Activated T-helper 1 cell treated with anti-CD3 and anti-CD28 coated beads, Interleukin-12 subunit alpha, Interleukin-12 subunit beta, Interleukin-2, Interleukin-4 antibody, amounts not matched to agents 30 ng/mL and 10 ng/mL and 1 ng/mL, durations not matched to agents 14 hours and 24 hours and 36 hours (primary cell): ENCODE measurements at regions not wholly inside any gene's neighbourhood (a gene's known extent, or its start where the extent isn't known, plus 50 kb on each side); places are given as distances from the start of the nearest gene placed in this dataset.
A peak's percentile ranks its signal among the peaks of the same experiment; 100 is the strongest.
"Not testable (repeated sequence)": the region's sequence is repeated elsewhere in the genome, so short reads cannot be mapped to it uniquely, and the experiment has no call there.

ENCODE experiments used
- DNase-seq: peaks from one replicate; pipeline ENCODE4 v3.0.0; 2021; ENCODE audit warnings: low spot score
- H3K27ac Mint-ChIP-seq: one replicate; pipeline ENCODE4 v1.8.0; 2021; ENCODE audit warnings: mild to moderate bottlenecking, mixed read lengths
- H3K27me3 Mint-ChIP-seq: one replicate; pipeline ENCODE4 v1.8.0; 2022; ENCODE audit warnings: mild to moderate bottlenecking, moderate library complexity, mixed read lengths; ENCODE audit not compliant: insufficient read depth
- H3K36me3 Mint-ChIP-seq: one replicate; pipeline ENCODE4 v1.8.0; 2021; ENCODE audit warnings: low read depth, mixed read lengths
- H3K4me1 Mint-ChIP-seq: one replicate; pipeline ENCODE4 v1.8.0; 2021; ENCODE audit warnings: low read depth, mixed read lengths
- H3K4me3 Mint-ChIP-seq: one replicate; pipeline ENCODE4 v1.8.0; 2021; ENCODE audit warnings: mild to moderate bottlenecking, moderate library complexity, mixed read lengths
- H3K9me3 Mint-ChIP-seq: one replicate; pipeline ENCODE4 v1.8.0; 2021; ENCODE audit warnings: mixed read lengths
- intact Hi-C: fragments of 100-400 bp; cut with micrococcal nuclease; formaldehyde crosslinking; loops from one replicate; pipeline ENCODE4 v1.15.1; 2024

GRCh38 chr1:143563761-143564160, 408.0 kb downstream of the FAM72C start:
- H3K4me1 Mint-ChIP-seq, H3K27ac Mint-ChIP-seq, intact Hi-C loops, DNase-seq, H3K9me3 Mint-ChIP-seq, H3K27me3 Mint-ChIP-seq, H3K4me3 Mint-ChIP-seq, H3K36me3 Mint-ChIP-seq: not testable (repeated sequence)

GRCh38 chr1:143553627-143554026, 418.2 kb downstream of the FAM72C start:
- no peaks in the 10 kb centered on the region for H3K36me3 Mint-ChIP-seq
- no peaks in the 10 kb centered on the region for H3K27me3 Mint-ChIP-seq
- DNase-seq = no peak
- no peaks in the 10 kb centered on the region for H3K4me1 Mint-ChIP-seq
- H3K9me3 Mint-ChIP-seq = no peaks in the 10 kb centered on the region
- no peak overlapping the region for H3K4me3 Mint-ChIP-seq
- no peak overlapping the region for H3K27ac Mint-ChIP-seq
- intact Hi-C loops = no loop called here

- H3K4me3 Mint-ChIP-seq, intact Hi-C loops, H3K36me3 Mint-ChIP-seq, H3K4me1 Mint-ChIP-seq, DNase-seq, H3K27me3 Mint-ChIP-seq, H3K27ac Mint-ChIP-seq: not testable (repeated sequence)
- peaks cover 29% of the 10 kb centered on the region for H3K9me3 Mint-ChIP-seq
These were observed 467.1 kb downstream of the FAM72C start for GRCh38 chr1:143504703-143505102.

GRCh38 chr1:143504080-143504479, 467.7 kb downstream of the FAM72C start:
- intact Hi-C loops, H3K4me3 Mint-ChIP-seq, H3K36me3 Mint-ChIP-seq, DNase-seq, H3K27ac Mint-ChIP-seq, H3K4me1 Mint-ChIP-seq, H3K27me3 Mint-ChIP-seq: not testable (repeated sequence)
- peaks cover 29% of the 10 kb centered on the region for H3K9me3 Mint-ChIP-seq

GRCh38 chr1:143503048-143503447, 468.7 kb downstream of the FAM72C start:
- H3K27me3 Mint-ChIP-seq, DNase-seq, H3K36me3 Mint-ChIP-seq, H3K4me3 Mint-ChIP-seq, H3K4me1 Mint-ChIP-seq, intact Hi-C loops: not testable (repeated sequence)
- Mint-ChIP-seq H3K9me3 (peaks cover 29% of the 10 kb centered on the region), H3K27ac (peak overlapping the region; percentile 30)

- H3K36me3 Mint-ChIP-seq, H3K4me1 Mint-ChIP-seq, H3K27me3 Mint-ChIP-seq, intact Hi-C loops, H3K4me3 Mint-ChIP-seq, DNase-seq: not testable (repeated sequence)
- Mint-ChIP-seq H3K9me3 (peaks cover 29% of the 10 kb centered on the region), H3K27ac (peak overlapping the region; percentile 65)
These were observed 469.7 kb downstream of the FAM72C start for GRCh38 chr1:143502038-143502437.

- intact Hi-C loops, DNase-seq, H3K36me3 Mint-ChIP-seq, H3K27me3 Mint-ChIP-seq, H3K4me3 Mint-ChIP-seq, H3K27ac Mint-ChIP-seq, H3K4me1 Mint-ChIP-seq: not testable (repeated sequence)
- H3K9me3 Mint-ChIP-seq = peaks cover 16% of the 10 kb centered on the region
These were observed 473.6 kb downstream of the FAM72C start for GRCh38 chr1:143498059-143498749.

- Mint-ChIP-seq H3K4me1 (no peaks in the 10 kb centered on the region), H3K36me3 (peaks cover 3% of the 10 kb centered on the region), H3K9me3 (peaks cover 7% of the 10 kb centered on the region), H3K4me3 (no peak overlapping the region), H3K27me3 (peaks cover 2% of the 10 kb centered on the region), H3K27ac (no peak overlapping the region)
- intact Hi-C loops = no loop called here
- DNase-seq = no peak
These were observed 474.4 kb downstream of the FAM72C start for GRCh38 chr1:143497374-143497747.

- peak overlapping the region; percentile 33 for H3K4me3 Mint-ChIP-seq
- H3K27ac Mint-ChIP-seq, intact Hi-C loops, H3K9me3 Mint-ChIP-seq, H3K4me1 Mint-ChIP-seq, H3K36me3 Mint-ChIP-seq, DNase-seq, H3K27me3 Mint-ChIP-seq: not testable (repeated sequence)
These were observed 475.0 kb downstream of the FAM72C start for GRCh38 chr1:143496526-143497373.
